Transverse colon (tissue), 3 donors: ENCODE measurements at regions not wholly inside any gene's neighbourhood (a gene's known extent, or its start where the extent isn't known, plus 50 kb on each side); places are given as distances from the start of the nearest gene placed in this dataset.

Source experiments
- CTCF ChIP-seq, 5 experiments: fragments of 200-600 bp in 3 of 5; fragments of 450-650 bp in 2 of 5; sonication (generic) in 3 of 5; IDR thresholded peaks; 1 replicate in 2 of 5; 2 replicates in 3 of 5; pipeline ENCODE4 v1.5.1; 2016 to 2017; ENCODE audit warnings: antibody characterized with exemption in 5 of 5, inconsistent platforms in 3 of 5, mild to moderate bottlenecking in 2 of 5, moderate library complexity in 1 of 5
- EP300 ChIP-seq: sonication (generic); formaldehyde crosslinking; IDR thresholded peaks from one replicate; pipeline ENCODE4 v1.6.1; 2017; ENCODE audit warnings: antibody characterized with exemption, low read depth
- POLR2A ChIP-seq: fragments of 450-650 bp; IDR thresholded peaks from one replicate; pipeline ENCODE4 v1.6.1; 2016; ENCODE audit warnings: antibody characterized with exemption, mild to moderate bottlenecking, moderate library complexity

- TF ChIP-seq POLR2A (no peak), CTCF (IDR thresholded peaks at IDR 0.05) (no peak), EP300 (no peak)
These were observed 757.3 kb upstream of the CRIM1 start for GRCh38 chr2:35598310-35598709.
